ENCODE measurements at regions not wholly inside any gene's neighbourhood (a gene's known extent, or its start where the extent isn't known, plus 50 kb on each side); places are given as distances from the start of the nearest gene placed in this dataset.

DNA sequence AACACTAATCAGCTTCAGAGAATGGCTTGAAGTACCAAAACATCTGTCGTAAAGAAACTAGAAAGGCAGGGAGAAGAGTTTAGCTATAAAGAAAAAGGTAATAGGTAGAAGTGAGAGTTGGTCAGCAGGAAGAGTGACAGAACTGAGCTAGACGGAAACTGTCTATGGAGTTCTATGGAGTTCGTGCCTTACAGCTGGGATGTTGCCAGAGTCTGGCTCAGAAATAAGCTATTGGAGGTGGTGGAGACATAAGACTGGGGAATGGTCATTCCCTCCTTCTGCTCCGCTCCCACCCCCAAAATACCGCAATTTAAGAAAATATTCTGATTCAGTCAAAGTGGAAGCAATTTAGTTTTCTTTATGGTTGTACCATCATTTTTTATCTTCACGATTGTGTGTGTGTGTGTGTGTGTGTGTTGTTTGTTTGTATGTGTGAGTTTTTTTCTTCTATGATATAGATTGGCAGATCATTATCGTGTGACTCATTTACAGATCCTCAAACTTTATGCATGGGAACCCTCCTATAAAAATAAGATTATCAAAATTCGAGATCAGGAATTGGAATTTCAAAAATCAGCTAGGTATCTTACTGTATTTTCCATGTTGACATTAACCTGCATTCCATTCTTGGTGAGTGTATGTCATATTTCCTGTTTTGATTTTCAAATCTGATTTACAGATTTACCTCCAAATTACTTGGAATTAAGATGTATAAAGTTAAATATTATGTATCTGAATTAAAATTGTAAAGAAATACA is 79.0 kb downstream of the HSPA13 start:
- Histone ChIP-seq H3F3A (ENCODE audit: insufficient read depth, low read length, poor library complexity, severe bottlenecking) (no peaks in the 10 kb centered on the region), H3K79me2 (replicated peaks; ENCODE audit: insufficient read depth, low read length) (no peaks in the 10 kb centered on the region), H3K4me2 (ENCODE audit: low read length) (no peak overlapping the region), H3K36me3 (ENCODE audit: insufficient read depth, low read length) (no peaks in the 10 kb centered on the region), H2AFZ (ENCODE audit: low read depth, low read length) (no peak overlapping the region), H3K4me3 (ENCODE audit: low read length) (no peak overlapping the region), H3K9me3 (ENCODE audit: low read length) (no peaks in the 10 kb centered on the region), H3K9ac (ENCODE audit: low read length) (no peak overlapping the region), H3K9me2 (ENCODE audit: insufficient read depth, low read length) (no peaks in the 10 kb centered on the region), H3K27me3 (ENCODE audit: insufficient read depth, low read depth, low read length) (no peaks in the 10 kb centered on the region), H4K20me1 (ENCODE audit: insufficient read depth) (no peaks in the 10 kb centered on the region), H3K27ac (ENCODE audit: low read length) (no peak overlapping the region)
- no peak for TF ChIP-seq SMC3 (conservative IDR thresholded peaks at IDR 0.05; ENCODE audit: poor library complexity)
- TF ChIP-seq EP300 (conservative IDR thresholded peaks at IDR 0.05; ENCODE audit: poor library complexity, severe bottlenecking), result no peak
- no peak for TF ChIP-seq POLR2AphosphoS5 (IDR thresholded peaks at IDR 0.05)

- TF ChIP-seq MXI1 (conservative IDR thresholded peaks at IDR 0.05; ENCODE audit: poor library complexity, severe bottlenecking), result peak; percentile 19
- TF ChIP-seq REST (IDR thresholded peaks at IDR 0.05; ENCODE audit: borderline replicate concordance), result no peak
- TF ChIP-seq SMC3 (conservative IDR thresholded peaks at IDR 0.05; ENCODE audit: poor library complexity), result no peak
- TF ChIP-seq TAF1 (IDR thresholded peaks at IDR 0.05; ENCODE audit: low read depth), result no peak
- TF ChIP-seq RAD21 (conservative IDR thresholded peaks at IDR 0.05), result no peak
- TF ChIP-seq EZH2 (IDR thresholded peaks at IDR 0.05; ENCODE audit: borderline replicate concordance, insufficient read depth, low read length, poor library complexity, severe bottlenecking), result no peak
- TF ChIP-seq, protein P1, sequence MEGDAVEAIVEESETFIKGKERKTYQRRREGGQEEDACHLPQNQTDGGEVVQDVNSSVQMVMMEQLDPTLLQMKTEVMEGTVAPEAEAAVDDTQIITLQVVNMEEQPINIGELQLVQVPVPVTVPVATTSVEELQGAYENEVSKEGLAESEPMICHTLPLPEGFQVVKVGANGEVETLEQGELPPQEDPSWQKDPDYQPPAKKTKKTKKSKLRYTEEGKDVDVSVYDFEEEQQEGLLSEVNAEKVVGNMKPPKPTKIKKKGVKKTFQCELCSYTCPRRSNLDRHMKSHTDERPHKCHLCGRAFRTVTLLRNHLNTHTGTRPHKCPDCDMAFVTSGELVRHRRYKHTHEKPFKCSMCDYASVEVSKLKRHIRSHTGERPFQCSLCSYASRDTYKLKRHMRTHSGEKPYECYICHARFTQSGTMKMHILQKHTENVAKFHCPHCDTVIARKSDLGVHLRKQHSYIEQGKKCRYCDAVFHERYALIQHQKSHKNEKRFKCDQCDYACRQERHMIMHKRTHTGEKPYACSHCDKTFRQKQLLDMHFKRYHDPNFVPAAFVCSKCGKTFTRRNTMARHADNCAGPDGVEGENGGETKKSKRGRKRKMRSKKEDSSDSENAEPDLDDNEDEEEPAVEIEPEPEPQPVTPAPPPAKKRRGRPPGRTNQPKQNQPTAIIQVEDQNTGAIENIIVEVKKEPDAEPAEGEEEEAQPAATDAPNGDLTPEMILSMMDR (IDR thresholded peaks at IDR 0.05; ENCODE audit: poor library complexity, severe bottlenecking), result no peak
- TF ChIP-seq EP300 (conservative IDR thresholded peaks at IDR 0.05; ENCODE audit: poor library complexity, severe bottlenecking), result peak; percentile 77
- peak; percentile 67 for TF ChIP-seq POLR2AphosphoS5 (IDR thresholded peaks at IDR 0.05)
- H4K20me1 ChIP-seq (ENCODE audit: insufficient read depth), result no peaks in the 10 kb centered on the region
These were observed 82.9 kb downstream of the HSPA13 start for GRCh38 chr21:14300074-14300473.

More at GRCh38 chr21:14300074-14300473, 82.9 kb downstream of the HSPA13 start:
- Histone ChIP-seq H3K36me3 (ENCODE audit: insufficient read depth, low read length) (no peaks in the 10 kb centered on the region), H3K4me2 (ENCODE audit: low read length) (no peak overlapping the region), H3K27ac (ENCODE audit: low read length) (no peak overlapping the region), H3K9me3 (ENCODE audit: low read length) (no peaks in the 10 kb centered on the region), H3K4me3 (ENCODE audit: low read length) (no peak overlapping the region), H3K9me2 (ENCODE audit: insufficient read depth, low read length) (no peaks in the 10 kb centered on the region), H3F3A (ENCODE audit: insufficient read depth, low read length, poor library complexity, severe bottlenecking) (no peaks in the 10 kb centered on the region), H3K27me3 (ENCODE audit: insufficient read depth, low read depth, low read length) (no peaks in the 10 kb centered on the region), H2AFZ (ENCODE audit: low read depth, low read length) (no peak overlapping the region), H3K79me2 (replicated peaks; ENCODE audit: insufficient read depth, low read length) (no peaks in the 10 kb centered on the region), H3K9ac (ENCODE audit: low read length) (no peak overlapping the region)

Measured in neural cell (in vitro differentiated cells).